Hepatocyte (in vitro differentiated cells): ENCODE measurements at regions not wholly inside any gene's neighbourhood (a gene's known extent, or its start where the extent isn't known, plus 50 kb on each side); places are given as distances from the start of the nearest gene placed in this dataset.
A peak's percentile ranks its signal among the peaks of the same experiment; 100 is the strongest.

Experiments used
- DNase-seq: peaks from one replicate; pipeline ENCODE4 v3.0.0-alpha.2; 2016; ENCODE audit warnings: low spot score
- H2AFZ ChIP-seq: fragments of 200-600 bp; sonication (generic); 2 replicates; pipeline ENCODE4 v1.6.0; 2016; ENCODE audit warnings: antibody characterized with exemption, mild to moderate bottlenecking
- H3K27ac ChIP-seq: fragments of 200-600 bp; sonication (generic); 2 replicates; pipeline ENCODE4 v1.5.1; 2016; ENCODE audit warnings: mild to moderate bottlenecking
- H3K27me3 ChIP-seq: fragments of 200-600 bp; sonication (generic); 2 replicates; pipeline ENCODE4 v1.6.1; 2016
- H3K36me3 ChIP-seq: fragments of 200-600 bp; sonication (generic); replicated peaks from 2 replicates; pipeline ENCODE4 v1.5.1; 2016; ENCODE audit warnings: low read depth; ENCODE audit not compliant: insufficient read depth
- H3K4me1 ChIP-seq: fragments of 200-600 bp; sonication (generic); 2 replicates; pipeline ENCODE4 v1.5.1; 2016; ENCODE audit warnings: mild to moderate bottlenecking, moderate library complexity; ENCODE audit not compliant: insufficient read depth
- H3K4me2 ChIP-seq: fragments of 200-600 bp; sonication (generic); 2 replicates; pipeline ENCODE4 v1.6.0; 2016
- H3K4me3 ChIP-seq: fragments of 200-600 bp; sonication (generic); 2 replicates; pipeline ENCODE4 v1.5.1; 2016; ENCODE audit warnings: mild to moderate bottlenecking
- H3K79me2 ChIP-seq: fragments of 200-600 bp; sonication (generic); 2 replicates; pipeline ENCODE4 v1.6.0; 2017; ENCODE audit warnings: mild to moderate bottlenecking
- H3K9me2 ChIP-seq: fragments of 200-600 bp; sonication (generic); replicated peaks from 2 replicates; pipeline ENCODE4 v1.6.0; 2017; ENCODE audit warnings: mild to moderate bottlenecking; ENCODE audit not compliant: insufficient read depth
- H3K9me3 ChIP-seq: fragments of 200-600 bp; sonication (generic); 2 replicates; pipeline ENCODE4 v1.5.1; 2016; ENCODE audit warnings: low read depth, mild to moderate bottlenecking
- H4K20me1 ChIP-seq: fragments of 200-600 bp; sonication (generic); 2 replicates; pipeline ENCODE4 v1.6.0; 2016; ENCODE audit warnings: mild to moderate bottlenecking; ENCODE audit not compliant: insufficient read depth, poor library complexity, severe bottlenecking
- EZH2 ChIP-seq: fragments of 200-600 bp; sonication (generic); IDR thresholded peaks from 2 replicates; pipeline ENCODE4 v1.6.1; 2016; ENCODE audit warnings: antibody characterized with exemption, mild to moderate bottlenecking, borderline replicate concordance
- EZH2phosphoT487 ChIP-seq: fragments of 200-600 bp; sonication (generic); IDR thresholded peaks from one replicate; pipeline ENCODE4 v1.6.1; 2018; ENCODE audit warnings: antibody characterized with exemption, mild to moderate bottlenecking, low read depth, moderate library complexity; ENCODE audit not compliant: unreplicated experiment, severe bottlenecking
- WGBS: methylation state at CpG from one replicate; pipeline ENCODE4 v1.1.6; 2016; ENCODE audit warnings: low lambda C conversion rate; ENCODE audit errors: missing lambda C conversion rate; 5-methylcytosine and 5-hydroxymethylcytosine counted together
- TF ChIP-seq, protein P1 (sequence below): fragments of 200-600 bp; sonication (generic); IDR thresholded peaks from 2 replicates; pipeline ENCODE4 v1.5.1; 2016; ENCODE audit warnings: antibody characterized with exemption, mild to moderate bottlenecking; ENCODE audit not compliant: poor library complexity

DNA sequence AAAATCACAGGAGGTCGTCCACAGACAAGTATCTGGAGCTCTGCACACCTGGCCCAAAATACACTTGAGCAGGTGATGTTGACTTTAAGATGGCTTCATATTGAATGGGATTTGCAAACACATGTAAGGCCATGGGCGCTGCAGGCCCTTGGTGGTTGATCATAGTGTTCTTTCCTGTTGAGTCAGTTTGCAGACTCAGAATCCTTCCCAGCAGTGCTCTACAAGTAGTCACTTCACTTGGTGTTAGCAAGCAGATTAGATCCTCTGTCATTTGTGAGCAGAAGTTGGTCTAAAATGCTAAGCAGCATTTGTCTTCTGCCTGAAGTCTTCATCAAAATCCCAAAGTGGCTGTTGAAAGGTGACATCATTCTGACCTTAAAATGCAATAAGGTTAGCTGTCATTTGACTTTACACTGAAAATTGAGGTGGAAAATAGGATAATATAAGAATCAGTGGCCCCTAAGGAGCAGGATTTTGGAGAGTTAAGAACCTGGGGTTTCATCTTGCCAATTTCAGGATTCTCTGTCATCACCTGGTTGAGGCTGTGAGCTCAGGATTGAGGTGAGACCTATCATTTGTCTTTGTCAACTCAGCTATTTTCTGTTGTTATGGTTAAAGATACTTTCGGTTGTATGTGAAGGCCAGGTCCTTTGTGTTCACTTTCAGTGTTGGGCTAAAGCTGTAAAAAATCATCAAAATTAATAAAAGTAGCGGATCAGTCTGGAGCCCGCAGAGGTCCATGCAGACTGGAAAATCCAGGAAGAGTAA lies 114.5 kb downstream of the LRRC70 start:
- whole genome bisulfite sequencing, result 82% methylated on average over 5 of the region's 5 CpGs
- no peaks in the 10 kb centered on the region for H3K9me3 ChIP-seq
- H3K4me3 ChIP-seq, result no peak overlapping the region
- H4K20me1 ChIP-seq, result no peaks in the 10 kb centered on the region
- no peaks in the 10 kb centered on the region for H3K9me2 ChIP-seq
- H3K79me2 ChIP-seq, result no peaks in the 10 kb centered on the region
- H3K27me3 ChIP-seq, result no peaks in the 10 kb centered on the region
- H3K4me1 ChIP-seq, result no peaks in the 10 kb centered on the region
- no peak overlapping the region for H3K4me2 ChIP-seq
- H2AFZ ChIP-seq, result no peak overlapping the region
- TF ChIP-seq EZH2phosphoT487 (no peak), EZH2 (no peak)
- TF ChIP-seq, protein P1, sequence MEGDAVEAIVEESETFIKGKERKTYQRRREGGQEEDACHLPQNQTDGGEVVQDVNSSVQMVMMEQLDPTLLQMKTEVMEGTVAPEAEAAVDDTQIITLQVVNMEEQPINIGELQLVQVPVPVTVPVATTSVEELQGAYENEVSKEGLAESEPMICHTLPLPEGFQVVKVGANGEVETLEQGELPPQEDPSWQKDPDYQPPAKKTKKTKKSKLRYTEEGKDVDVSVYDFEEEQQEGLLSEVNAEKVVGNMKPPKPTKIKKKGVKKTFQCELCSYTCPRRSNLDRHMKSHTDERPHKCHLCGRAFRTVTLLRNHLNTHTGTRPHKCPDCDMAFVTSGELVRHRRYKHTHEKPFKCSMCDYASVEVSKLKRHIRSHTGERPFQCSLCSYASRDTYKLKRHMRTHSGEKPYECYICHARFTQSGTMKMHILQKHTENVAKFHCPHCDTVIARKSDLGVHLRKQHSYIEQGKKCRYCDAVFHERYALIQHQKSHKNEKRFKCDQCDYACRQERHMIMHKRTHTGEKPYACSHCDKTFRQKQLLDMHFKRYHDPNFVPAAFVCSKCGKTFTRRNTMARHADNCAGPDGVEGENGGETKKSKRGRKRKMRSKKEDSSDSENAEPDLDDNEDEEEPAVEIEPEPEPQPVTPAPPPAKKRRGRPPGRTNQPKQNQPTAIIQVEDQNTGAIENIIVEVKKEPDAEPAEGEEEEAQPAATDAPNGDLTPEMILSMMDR, result no peak
- H3K27ac ChIP-seq, result no peak overlapping the region
- no peaks in the 10 kb centered on the region for H3K36me3 ChIP-seq
- DNase-seq, result no peak

DNA sequence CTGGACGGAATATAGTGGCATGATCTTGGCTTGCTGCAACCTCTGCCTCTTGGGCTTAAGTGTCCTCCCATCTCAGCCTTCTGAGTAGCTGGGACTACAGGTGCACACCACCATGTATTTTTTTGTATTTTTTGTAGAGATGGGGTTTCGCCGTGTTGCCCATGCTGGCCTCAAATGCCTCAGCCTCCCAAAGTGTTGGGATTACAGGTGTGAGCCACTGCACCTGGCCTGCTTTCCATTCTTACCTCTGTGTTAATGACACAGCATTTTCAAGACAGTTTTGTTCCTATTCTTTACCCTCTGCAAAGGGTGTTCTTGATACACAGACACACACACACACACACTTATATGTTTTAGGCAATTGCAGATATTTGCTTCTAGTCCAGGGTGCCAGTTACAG lies 113.3 kb downstream of the LRRC70 start:
- no peak for DNase-seq
- Histone ChIP-seq H4K20me1 (no peaks in the 10 kb centered on the region), H3K9me2 (no peaks in the 10 kb centered on the region), H3K27ac (no peak overlapping the region), H3K4me1 (no peaks in the 10 kb centered on the region), H3K4me3 (no peak overlapping the region), H3K9me3 (no peaks in the 10 kb centered on the region), H3K27me3 (no peaks in the 10 kb centered on the region), H3K4me2 (no peak overlapping the region), H3K36me3 (no peaks in the 10 kb centered on the region), H2AFZ (no peak overlapping the region), H3K79me2 (no peaks in the 10 kb centered on the region)
- no peak for TF ChIP-seq EZH2
- TF ChIP-seq, protein P1, result no peak
- TF ChIP-seq EZH2phosphoT487, result no peak
- 93% methylated on average over 3 of the region's 3 CpGs for WGBS

DNA sequence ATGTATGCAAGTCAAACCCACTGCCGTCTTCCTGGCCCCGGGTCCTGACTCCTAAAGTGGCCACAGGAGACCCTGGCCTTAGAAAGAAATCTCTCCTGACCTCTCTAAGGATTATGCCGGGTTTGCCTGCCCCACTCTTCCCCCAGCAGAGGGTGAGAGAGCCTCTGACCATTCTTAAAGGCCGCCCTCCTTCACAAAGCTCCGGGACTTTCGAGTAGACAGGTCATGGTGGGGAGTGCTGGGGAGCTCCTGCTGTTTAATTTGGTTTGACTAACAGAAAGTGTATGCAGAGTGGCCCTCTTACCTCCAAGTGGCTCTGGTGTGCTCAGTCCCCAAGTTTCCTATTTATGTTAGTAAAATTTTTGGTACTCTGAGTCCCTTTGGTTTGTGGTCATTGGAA lies 111.8 kb downstream of the LRRC70 start:
- H3K27ac ChIP-seq, result no peak overlapping the region
- no peak overlapping the region for H3K4me2 ChIP-seq
- TF ChIP-seq, protein P1, result no peak
- TF ChIP-seq EZH2 (no peak), EZH2phosphoT487 (no peak)
- no peak for DNase-seq
- no peaks in the 10 kb centered on the region for H3K9me2 ChIP-seq
- 73% methylated on average over 6 of the region's 6 CpGs for WGBS
- peak overlapping the region; percentile 14 for H2AFZ ChIP-seq
- H4K20me1 ChIP-seq, result no peaks in the 10 kb centered on the region
- no peaks in the 10 kb centered on the region for H3K36me3 ChIP-seq
- no peak overlapping the region for H3K4me3 ChIP-seq
- no peaks in the 10 kb centered on the region for H3K79me2 ChIP-seq
- H3K9me3 ChIP-seq, result no peaks in the 10 kb centered on the region
- H3K27me3 ChIP-seq, result no peaks in the 10 kb centered on the region
- H3K4me1 ChIP-seq, result no peaks in the 10 kb centered on the region
